Activated CD4-positive, alpha-beta memory T cell treated with anti-CD3 and anti-CD28 coated beads, Interleukin-2, amount 10 ng/mL, durations not matched to agents 7 days and 5 days (primary cell): ENCODE measurements at regions not wholly inside any gene's neighbourhood (a gene's known extent, or its start where the extent isn't known, plus 50 kb on each side); places are given as distances from the start of the nearest gene placed in this dataset.

ENCODE experiments used
- CTCF ChIA-PET: fragments of 350-600 bp; sonication (Branson Sonifier 250); formaldehyde crosslinking; loops from one replicate; lab custom pipeline; 2021; ENCODE audit warnings: antibody characterized with exemption, inconsistent platforms; lab: Charles Lee
- POLR2A ChIA-PET: fragments of 350-600 bp; sonication (Branson Sonifier 250); formaldehyde crosslinking; loops from one replicate; lab custom pipeline; 2021; ENCODE audit warnings: antibody characterized with exemption; lab: Charles Lee
- DNase-seq: peaks from one replicate; pipeline ENCODE4 v3.0.0-alpha.2; 2020
- H3K27ac Mint-ChIP-seq: one replicate; pipeline ENCODE4 v1.8.0; 2021; ENCODE audit warnings: mild to moderate bottlenecking, mixed read lengths
- H3K27me3 Mint-ChIP-seq: one replicate; pipeline ENCODE4 v1.8.0; 2021; ENCODE audit warnings: mixed read lengths
- H3K36me3 Mint-ChIP-seq: one replicate; pipeline ENCODE4 v1.8.0; 2021; ENCODE audit warnings: low read depth, mixed read lengths
- H3K4me1 Mint-ChIP-seq: one replicate; pipeline ENCODE4 v1.8.0; 2021; ENCODE audit warnings: mixed read lengths
- H3K4me3 Mint-ChIP-seq: one replicate; pipeline ENCODE4 v1.8.0; 2021; ENCODE audit warnings: mild to moderate bottlenecking, mixed read lengths
- H3K9me3 Mint-ChIP-seq: one replicate; pipeline ENCODE4 v1.8.0; 2021; ENCODE audit warnings: mixed read lengths

- H3K4me3 Mint-ChIP-seq = no peak overlapping the region
- no peak for DNase-seq
- ChIA-PET POLR2A (no interaction called here), CTCF (no interaction called here)
- H3K36me3 Mint-ChIP-seq = peaks cover 5% of the 10 kb centered on the region
- H3K27ac Mint-ChIP-seq = no peak overlapping the region
- no peaks in the 10 kb centered on the region for H3K27me3 Mint-ChIP-seq
- peaks cover 27% of the 10 kb centered on the region for H3K4me1 Mint-ChIP-seq
- peaks cover 4% of the 10 kb centered on the region for H3K9me3 Mint-ChIP-seq
Observed at GRCh38 chr2:39516347-39517101, 79.4 kb upstream of the MAP4K3 start.

GRCh38 chr2:39517102-39517436 lies 80.0 kb upstream of the MAP4K3 start:
- Mint-ChIP-seq H3K4me1 (peaks cover 22% of the 10 kb centered on the region), H3K36me3 (peaks cover 5% of the 10 kb centered on the region), H3K9me3 (peaks cover 4% of the 10 kb centered on the region), H3K27ac (no peak overlapping the region), H3K4me3 (no peak overlapping the region), H3K27me3 (no peaks in the 10 kb centered on the region)
- CTCF ChIA-PET = no interaction called here
- no peak for DNase-seq
- POLR2A ChIA-PET = no interaction called here

GRCh38 chr2:39517622-39518021 lies 80.5 kb upstream of the MAP4K3 start:
- Mint-ChIP-seq H3K27ac (no peak overlapping the region), H3K27me3 (no peaks in the 10 kb centered on the region), H3K9me3 (peaks cover 8% of the 10 kb centered on the region), H3K4me3 (no peak overlapping the region), H3K4me1 (peaks cover 17% of the 10 kb centered on the region), H3K36me3 (peaks cover 7% of the 10 kb centered on the region)
- CTCF ChIA-PET = no interaction called here
- POLR2A ChIA-PET = no interaction called here
- no peak for DNase-seq

- Mint-ChIP-seq H3K27ac (no peak overlapping the region), H3K27me3 (no peaks in the 10 kb centered on the region), H3K9me3 (peaks cover 8% of the 10 kb centered on the region), H3K36me3 (peaks cover 7% of the 10 kb centered on the region), H3K4me1 (no peaks in the 10 kb centered on the region), H3K4me3 (no peak overlapping the region)
- no peak for DNase-seq
- ChIA-PET CTCF (no interaction called here), POLR2A (no interaction called here)
Observed at GRCh38 chr2:39519886-39520285, 82.8 kb upstream of the MAP4K3 start.

- H3K9me3 Mint-ChIP-seq = peaks cover 8% of the 10 kb centered on the region
- H3K4me3 Mint-ChIP-seq = no peak overlapping the region
- H3K27ac Mint-ChIP-seq = no peak overlapping the region
- H3K27me3 Mint-ChIP-seq = no peaks in the 10 kb centered on the region
- ChIA-PET POLR2A (no interaction called here), CTCF (no interaction called here)
- DNase-seq = no peak
- no peaks in the 10 kb centered on the region for H3K4me1 Mint-ChIP-seq
- H3K36me3 Mint-ChIP-seq = peaks cover 7% of the 10 kb centered on the region
Observed at GRCh38 chr2:39521876-39522517, 84.9 kb upstream of the MAP4K3 start.

- DNase-seq = no peak
- Mint-ChIP-seq H3K36me3 (peaks cover 7% of the 10 kb centered on the region), H3K4me1 (no peaks in the 10 kb centered on the region), H3K27ac (no peak overlapping the region), H3K27me3 (no peaks in the 10 kb centered on the region), H3K4me3 (no peak overlapping the region), H3K9me3 (peaks cover 8% of the 10 kb centered on the region)
- POLR2A ChIA-PET = no interaction called here
- CTCF ChIA-PET = no interaction called here
Observed at GRCh38 chr2:39522518-39522877, 85.4 kb upstream of the MAP4K3 start.

GRCh38 chr2:39523308-39524044 lies 86.4 kb upstream of the MAP4K3 start:
- Mint-ChIP-seq H3K36me3 (peaks cover 7% of the 10 kb centered on the region), H3K27ac (no peak overlapping the region), H3K4me1 (no peaks in the 10 kb centered on the region), H3K27me3 (no peaks in the 10 kb centered on the region), H3K9me3 (peaks cover 8% of the 10 kb centered on the region), H3K4me3 (no peak overlapping the region)
- ChIA-PET CTCF (no interaction called here), POLR2A (no interaction called here)
- no peak for DNase-seq

GRCh38 chr2:39524061-39524460 lies 87.0 kb upstream of the MAP4K3 start:
- Mint-ChIP-seq H3K4me1 (no peaks in the 10 kb centered on the region), H3K27me3 (no peaks in the 10 kb centered on the region), H3K36me3 (peaks cover 7% of the 10 kb centered on the region), H3K27ac (no peak overlapping the region), H3K4me3 (no peak overlapping the region), H3K9me3 (peaks cover 8% of the 10 kb centered on the region)
- CTCF ChIA-PET = no interaction called here
- POLR2A ChIA-PET = no interaction called here
- no peak for DNase-seq

GRCh38 chr2:39524756-39525635 lies 87.9 kb upstream of the MAP4K3 start:
- Mint-ChIP-seq H3K27ac (no peak overlapping the region), H3K4me1 (no peaks in the 10 kb centered on the region)
- POLR2A ChIA-PET = no interaction called here

GRCh38 chr2:39525636-39526412 lies 88.7 kb upstream of the MAP4K3 start:
- Mint-ChIP-seq H3K36me3 (peaks cover 7% of the 10 kb centered on the region), H3K27me3 (no peaks in the 10 kb centered on the region), H3K27ac (no peak overlapping the region), H3K4me3 (no peak overlapping the region), H3K4me1 (no peaks in the 10 kb centered on the region), H3K9me3 (peaks cover 8% of the 10 kb centered on the region)
- CTCF ChIA-PET = no interaction called here
- POLR2A ChIA-PET = no interaction called here
- DNase-seq = no peak

More at GRCh38 chr2:39524756-39525635, 87.9 kb upstream of the MAP4K3 start:
- H3K9me3 Mint-ChIP-seq = peaks cover 8% of the 10 kb centered on the region
- H3K27me3 Mint-ChIP-seq = no peaks in the 10 kb centered on the region
- DNase-seq = no peak
- CTCF ChIA-PET = no interaction called here
- H3K4me3 Mint-ChIP-seq = no peak overlapping the region
- peaks cover 7% of the 10 kb centered on the region for H3K36me3 Mint-ChIP-seq

- no peak overlapping the region for H3K27ac Mint-ChIP-seq
- H3K9me3 Mint-ChIP-seq = no peaks in the 10 kb centered on the region
- H3K36me3 Mint-ChIP-seq = no peaks in the 10 kb centered on the region
- POLR2A ChIA-PET = no interaction called here
- no peaks in the 10 kb centered on the region for H3K27me3 Mint-ChIP-seq
- H3K4me1 Mint-ChIP-seq = no peaks in the 10 kb centered on the region
- DNase-seq = no peak
- no peak overlapping the region for H3K4me3 Mint-ChIP-seq
- CTCF ChIA-PET = no interaction called here
Observed at GRCh38 chr2:39528701-39529100, 91.6 kb upstream of the MAP4K3 start.

GRCh38 chr2:39529836-39530235 lies 92.8 kb upstream of the MAP4K3 start:
- Mint-ChIP-seq H3K4me1 (no peaks in the 10 kb centered on the region), H3K27me3 (peaks cover 2% of the 10 kb centered on the region), H3K4me3 (no peak overlapping the region), H3K27ac (no peak overlapping the region), H3K36me3 (no peaks in the 10 kb centered on the region), H3K9me3 (no peaks in the 10 kb centered on the region)
- CTCF ChIA-PET = no interaction called here
- POLR2A ChIA-PET = no interaction called here
- DNase-seq = no peak
